Type B pancreatic cell (in vitro differentiated cells): ENCODE measurements at regions not wholly inside any gene's neighbourhood (a gene's known extent, or its start where the extent isn't known, plus 50 kb on each side); places are given as distances from the start of the nearest gene placed in this dataset.

Experiments
- DNase-seq: peaks from one replicate; pipeline ENCODE4 v3.0.0; 2021; ENCODE audit warnings: mixed read lengths; ENCODE audit not compliant: unreplicated experiment; ENCODE audit errors: extremely low spot score
- H3K27ac Mint-ChIP-seq: 2 replicates; pipeline ENCODE4 v1.8.0; 2021; ENCODE audit warnings: mild to moderate bottlenecking, mixed read lengths
- H3K27me3 Mint-ChIP-seq: 2 replicates; pipeline ENCODE4 v1.8.0; 2021; ENCODE audit warnings: mixed read lengths
- H3K36me3 Mint-ChIP-seq: 2 replicates; pipeline ENCODE4 v1.8.0; 2021; ENCODE audit warnings: mixed read lengths
- H3K4me1 Mint-ChIP-seq: one replicate; pipeline ENCODE4 v1.8.0; 2021; ENCODE audit warnings: mixed read lengths; ENCODE audit not compliant: unreplicated experiment
- H3K4me3 Mint-ChIP-seq: 2 replicates; pipeline ENCODE4 v1.8.0; 2021; ENCODE audit warnings: mild to moderate bottlenecking, mixed read lengths
- H3K9me3 Mint-ChIP-seq: 2 replicates; pipeline ENCODE4 v1.8.0; 2021; ENCODE audit warnings: mixed read lengths
- TF ChIP-seq, protein P1 (sequence below): fragments of 200-600 bp; sonication (generic); conservative IDR thresholded peaks from 2 replicates; pipeline ENCODE4 v1.5.0; 2021; ENCODE audit warnings: antibody characterized with exemption, mild to moderate bottlenecking

- H3K27me3 Mint-ChIP-seq, result no peaks in the 10 kb centered on the region
- H3K4me3 Mint-ChIP-seq, result no peak overlapping the region
- TF ChIP-seq, protein P1, sequence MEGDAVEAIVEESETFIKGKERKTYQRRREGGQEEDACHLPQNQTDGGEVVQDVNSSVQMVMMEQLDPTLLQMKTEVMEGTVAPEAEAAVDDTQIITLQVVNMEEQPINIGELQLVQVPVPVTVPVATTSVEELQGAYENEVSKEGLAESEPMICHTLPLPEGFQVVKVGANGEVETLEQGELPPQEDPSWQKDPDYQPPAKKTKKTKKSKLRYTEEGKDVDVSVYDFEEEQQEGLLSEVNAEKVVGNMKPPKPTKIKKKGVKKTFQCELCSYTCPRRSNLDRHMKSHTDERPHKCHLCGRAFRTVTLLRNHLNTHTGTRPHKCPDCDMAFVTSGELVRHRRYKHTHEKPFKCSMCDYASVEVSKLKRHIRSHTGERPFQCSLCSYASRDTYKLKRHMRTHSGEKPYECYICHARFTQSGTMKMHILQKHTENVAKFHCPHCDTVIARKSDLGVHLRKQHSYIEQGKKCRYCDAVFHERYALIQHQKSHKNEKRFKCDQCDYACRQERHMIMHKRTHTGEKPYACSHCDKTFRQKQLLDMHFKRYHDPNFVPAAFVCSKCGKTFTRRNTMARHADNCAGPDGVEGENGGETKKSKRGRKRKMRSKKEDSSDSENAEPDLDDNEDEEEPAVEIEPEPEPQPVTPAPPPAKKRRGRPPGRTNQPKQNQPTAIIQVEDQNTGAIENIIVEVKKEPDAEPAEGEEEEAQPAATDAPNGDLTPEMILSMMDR, result no peak
- no peaks in the 10 kb centered on the region for H3K9me3 Mint-ChIP-seq
- no peaks in the 10 kb centered on the region for H3K4me1 Mint-ChIP-seq
- no peaks in the 10 kb centered on the region for H3K36me3 Mint-ChIP-seq
- DNase-seq, result no peak
- no peak overlapping the region for H3K27ac Mint-ChIP-seq
Measured at GRCh38 chr3:83882701-83883100, 1076.1 kb upstream of the CADM2 start.

DNA sequence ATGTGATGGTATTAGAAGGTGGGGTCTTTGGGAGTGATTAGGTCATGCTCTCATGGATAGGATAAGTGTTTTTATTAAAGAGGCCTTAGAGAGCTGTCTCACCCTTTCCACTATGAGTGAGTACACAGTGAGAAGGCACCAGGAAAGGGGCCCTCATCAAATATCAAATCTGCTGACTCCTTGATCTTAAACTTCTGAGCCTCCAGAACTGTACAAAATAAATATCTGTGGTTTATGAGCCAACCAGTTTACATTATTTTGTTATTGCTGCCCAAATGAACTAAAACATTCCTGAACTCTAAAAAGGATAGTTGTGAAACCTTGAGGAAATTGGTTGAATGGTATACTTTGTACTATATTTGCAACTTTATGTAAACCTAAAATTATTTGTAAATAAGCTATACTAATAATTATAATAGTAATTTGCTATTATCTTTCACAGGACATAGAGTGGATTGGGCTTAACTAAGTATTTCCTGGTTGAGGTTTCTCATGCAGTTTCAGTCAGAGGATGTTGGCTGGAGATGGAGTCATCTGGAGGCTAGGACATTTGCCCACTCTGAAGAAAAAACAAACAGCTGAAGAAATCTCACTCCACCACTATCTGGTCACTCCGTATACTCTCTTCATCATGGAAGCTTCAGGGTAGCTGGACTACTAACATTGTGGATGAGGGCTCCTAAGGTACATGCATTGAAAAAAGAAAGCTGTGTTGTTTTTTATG lies 1068.6 kb upstream of the CADM2 start:
- Mint-ChIP-seq H3K4me1 (no peaks in the 10 kb centered on the region), H3K27ac (no peak overlapping the region), H3K27me3 (no peaks in the 10 kb centered on the region), H3K9me3 (no peaks in the 10 kb centered on the region), H3K36me3 (no peaks in the 10 kb centered on the region), H3K4me3 (no peak overlapping the region)
- DNase-seq, result no peak
- TF ChIP-seq, protein P1, result no peak

- no peak for DNase-seq
- no peaks in the 10 kb centered on the region for H3K36me3 Mint-ChIP-seq
- no peaks in the 10 kb centered on the region for H3K9me3 Mint-ChIP-seq
- TF ChIP-seq, protein P1, result no peak
- H3K4me3 Mint-ChIP-seq, result no peak overlapping the region
- H3K4me1 Mint-ChIP-seq, result no peaks in the 10 kb centered on the region
- no peaks in the 10 kb centered on the region for H3K27me3 Mint-ChIP-seq
- H3K27ac Mint-ChIP-seq, result no peak overlapping the region
Measured at GRCh38 chr3:83890763-83891135, 1068.0 kb upstream of the CADM2 start.

GRCh38 chr3:83894223-83894622 lies 1064.6 kb upstream of the CADM2 start:
- Mint-ChIP-seq H3K27me3 (no peaks in the 10 kb centered on the region), H3K36me3 (no peaks in the 10 kb centered on the region), H3K4me3 (no peak overlapping the region), H3K4me1 (no peaks in the 10 kb centered on the region), H3K27ac (no peak overlapping the region), H3K9me3 (no peaks in the 10 kb centered on the region)
- no peak for DNase-seq
- TF ChIP-seq, protein P1, result no peak

DNA sequence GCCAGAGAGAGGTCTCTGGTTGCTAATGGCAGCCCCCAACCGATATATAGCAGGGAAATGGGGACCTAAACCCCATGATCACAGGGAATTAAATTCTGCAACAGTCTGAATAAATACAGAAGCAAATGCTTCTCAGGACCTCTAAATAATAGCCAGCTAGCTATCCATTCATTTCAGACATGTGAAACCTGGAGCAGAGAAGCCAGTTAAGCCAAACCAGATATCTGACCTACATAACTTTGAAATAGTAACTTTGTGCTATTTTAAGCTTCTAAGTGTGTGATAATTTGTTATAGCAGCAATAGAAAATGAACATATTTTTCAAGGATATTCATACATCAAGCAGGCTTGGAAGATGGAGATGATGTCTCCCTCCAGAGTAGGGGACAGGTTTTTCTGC lies 1062.9 kb upstream of the CADM2 start:
- Mint-ChIP-seq H3K27me3 (no peaks in the 10 kb centered on the region), H3K9me3 (no peaks in the 10 kb centered on the region), H3K27ac (no peak overlapping the region), H3K4me3 (no peak overlapping the region), H3K36me3 (no peaks in the 10 kb centered on the region), H3K4me1 (no peaks in the 10 kb centered on the region)
- no peak for DNase-seq
- TF ChIP-seq, protein P1, result no peak
